Coronary artery (tissue), 2 donors: ENCODE measurements at regions not wholly inside any gene's neighbourhood (a gene's known extent, or its start where the extent isn't known, plus 50 kb on each side); places are given as distances from the start of the nearest gene placed in this dataset.

Source experiments
- DNase-seq: peaks from one replicate; pipeline ENCODE4 v3.0.0-alpha.2; 2017; ENCODE audit warnings: low spot score
- H3K27ac ChIP-seq, 2 donors: fragments of 200-600 bp; sonication (generic); one replicate each; pipeline ENCODE4 v1.5.1; 2016 to 2019
- H3K4me3 ChIP-seq: fragments of 200-600 bp; sonication (generic); 2 replicates; pipeline ENCODE4 v1.5.1; 2016; ENCODE audit warnings: mild to moderate bottlenecking, moderate library complexity
- TF ChIP-seq, protein P1 (sequence below): fragments of 200-600 bp; sonication (generic); IDR thresholded peaks from one replicate; pipeline ENCODE4 v1.5.1; 2019; ENCODE audit warnings: antibody characterized with exemption

DNA sequence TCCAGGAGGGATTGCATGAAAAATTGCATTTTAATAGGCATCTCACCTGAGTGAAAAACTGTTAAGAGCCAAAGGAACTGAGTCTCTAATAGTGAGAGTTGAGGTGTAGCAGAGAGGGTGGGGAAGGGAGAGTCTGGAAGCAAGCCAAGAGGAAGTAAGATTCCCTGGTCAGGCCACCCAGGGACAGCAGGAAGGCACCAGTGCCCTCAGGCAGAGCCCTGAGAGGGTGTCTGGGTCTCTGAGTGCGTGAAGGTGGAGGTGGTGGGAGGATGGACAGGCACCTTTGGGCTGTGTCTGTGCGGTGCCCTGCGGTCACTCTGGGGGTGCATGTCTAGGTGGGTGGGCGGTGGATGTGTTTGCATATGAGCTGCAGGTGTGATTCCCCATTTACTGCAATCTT is 300.4 kb upstream of the ROPN1 start:
- Histone ChIP-seq H3K27ac (no peak overlapping the region), H3K4me3 (no peak overlapping the region)
- TF ChIP-seq, protein P1, sequence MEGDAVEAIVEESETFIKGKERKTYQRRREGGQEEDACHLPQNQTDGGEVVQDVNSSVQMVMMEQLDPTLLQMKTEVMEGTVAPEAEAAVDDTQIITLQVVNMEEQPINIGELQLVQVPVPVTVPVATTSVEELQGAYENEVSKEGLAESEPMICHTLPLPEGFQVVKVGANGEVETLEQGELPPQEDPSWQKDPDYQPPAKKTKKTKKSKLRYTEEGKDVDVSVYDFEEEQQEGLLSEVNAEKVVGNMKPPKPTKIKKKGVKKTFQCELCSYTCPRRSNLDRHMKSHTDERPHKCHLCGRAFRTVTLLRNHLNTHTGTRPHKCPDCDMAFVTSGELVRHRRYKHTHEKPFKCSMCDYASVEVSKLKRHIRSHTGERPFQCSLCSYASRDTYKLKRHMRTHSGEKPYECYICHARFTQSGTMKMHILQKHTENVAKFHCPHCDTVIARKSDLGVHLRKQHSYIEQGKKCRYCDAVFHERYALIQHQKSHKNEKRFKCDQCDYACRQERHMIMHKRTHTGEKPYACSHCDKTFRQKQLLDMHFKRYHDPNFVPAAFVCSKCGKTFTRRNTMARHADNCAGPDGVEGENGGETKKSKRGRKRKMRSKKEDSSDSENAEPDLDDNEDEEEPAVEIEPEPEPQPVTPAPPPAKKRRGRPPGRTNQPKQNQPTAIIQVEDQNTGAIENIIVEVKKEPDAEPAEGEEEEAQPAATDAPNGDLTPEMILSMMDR = no peak
- DNase-seq = no peak

DNA sequence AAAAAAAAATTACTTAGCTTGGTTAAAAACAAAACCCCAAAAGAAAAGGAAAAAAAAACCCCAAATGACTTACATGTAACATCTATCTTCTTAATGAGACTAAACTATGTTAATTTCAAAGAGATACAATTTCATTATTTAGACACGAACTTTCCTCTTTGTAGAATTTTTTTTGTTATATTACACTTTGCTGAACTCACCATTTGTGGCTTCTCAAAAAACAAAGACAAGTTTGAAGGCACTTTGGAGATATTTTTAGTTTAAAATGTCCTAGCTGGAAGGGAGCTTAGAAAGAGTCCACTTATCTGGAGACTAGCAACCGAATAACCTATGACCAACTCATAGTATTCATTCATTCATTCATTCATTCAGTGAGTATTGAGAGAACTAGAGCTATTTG is 301.7 kb upstream of the ROPN1 start:
- DNase-seq = no peak
- no peak overlapping the region for H3K27ac ChIP-seq
- TF ChIP-seq, protein P1 = no peak

DNA sequence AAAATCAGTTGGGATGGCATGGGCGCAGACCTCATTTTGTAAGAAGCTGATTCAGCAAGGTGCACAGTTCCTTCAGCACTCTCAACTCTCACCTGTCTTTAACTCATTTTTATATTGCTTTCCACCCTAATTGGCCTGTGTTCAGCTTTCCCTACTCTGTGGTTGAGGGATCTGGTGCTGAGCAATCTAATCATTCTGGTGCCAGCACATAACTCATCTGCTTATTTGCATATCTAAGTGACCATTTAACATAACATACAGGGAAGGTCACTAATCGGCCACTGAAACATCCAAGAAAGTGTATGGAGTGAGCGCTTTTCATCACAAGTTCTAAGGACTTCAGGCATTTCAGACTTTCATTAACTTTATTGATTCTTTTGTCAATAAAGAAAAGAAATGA is 303.4 kb upstream of the ROPN1 start:
- no peak overlapping the region for H3K4me3 ChIP-seq
- H3K27ac ChIP-seq = no peak overlapping the region
- DNase-seq = no peak
- TF ChIP-seq, protein P1 = no peak

More for the DNA sequence above, 301.7 kb upstream of the ROPN1 start:
- no peak overlapping the region for H3K4me3 ChIP-seq

DNA sequence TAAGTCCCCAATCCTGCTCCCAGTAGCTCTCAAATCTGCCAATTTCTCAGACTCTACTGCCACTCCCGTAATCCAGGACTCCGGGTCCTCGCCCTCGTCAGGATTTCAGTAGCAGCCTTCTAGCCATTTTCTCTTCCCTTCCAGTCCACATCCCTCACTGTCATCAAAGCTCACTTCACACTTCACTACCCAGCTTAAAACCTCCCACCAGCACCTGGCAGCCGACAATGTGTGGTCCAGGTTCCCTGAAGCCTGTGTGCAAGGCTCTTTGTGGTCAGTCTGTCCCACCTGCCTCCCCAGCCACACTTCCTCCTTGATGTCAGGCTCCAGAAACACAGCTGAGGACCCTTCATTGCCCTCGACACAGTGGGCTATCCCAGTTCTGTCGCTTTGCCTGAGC is 304.5 kb upstream of the ROPN1 start:
- TF ChIP-seq, protein P1 = no peak
- no peak overlapping the region for H3K4me3 ChIP-seq
- no peak overlapping the region for H3K27ac ChIP-seq
- no peak for DNase-seq

DNA sequence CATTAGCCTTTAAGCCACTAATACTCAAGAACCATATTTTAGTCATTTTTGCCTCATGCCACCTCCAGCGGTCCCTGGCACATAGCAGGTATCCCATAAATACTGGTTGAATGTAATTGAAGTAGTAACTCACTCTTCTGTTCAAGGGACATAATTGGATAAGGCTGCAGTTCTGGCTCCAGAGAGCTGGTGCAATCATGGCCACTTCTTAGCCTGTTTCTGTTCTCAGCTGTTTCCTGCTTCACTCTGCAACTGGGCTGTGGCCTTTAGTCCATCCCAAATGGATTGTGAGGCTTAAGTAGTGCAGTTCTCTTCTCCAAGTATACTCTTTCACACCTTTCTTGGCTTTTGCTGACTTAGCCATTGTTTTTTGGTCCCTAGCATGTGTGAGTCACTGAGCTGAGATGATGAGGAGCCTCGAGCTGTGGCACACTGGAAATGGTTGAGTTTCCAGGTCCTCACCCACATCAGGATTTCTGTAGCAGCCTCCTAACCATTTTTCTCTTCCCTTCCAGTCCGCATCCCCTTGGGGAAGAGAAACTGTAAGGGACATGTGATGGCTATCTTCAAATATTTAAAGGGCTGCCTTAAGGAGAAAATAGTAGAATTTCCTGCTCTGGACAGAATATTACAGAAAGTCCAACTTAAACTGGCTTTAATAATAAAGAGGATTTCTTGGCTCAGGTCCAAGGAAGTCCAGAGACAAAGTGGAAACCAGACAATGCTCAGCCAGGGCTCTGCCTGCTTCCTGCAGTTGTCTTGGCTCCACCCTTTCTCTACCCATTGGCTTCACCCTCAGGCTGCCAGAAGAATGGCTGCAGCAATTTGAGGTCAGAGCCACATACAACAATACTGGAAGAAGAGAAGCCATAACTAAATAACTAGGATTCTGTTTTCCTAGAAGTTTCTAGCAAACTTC is 305.4 kb upstream of the ROPN1 start:
- DNase-seq = no peak
- Histone ChIP-seq H3K4me3 (no peak overlapping the region), H3K27ac (peak overlapping the region in 1 of 2 donors; percentile 30)
- TF ChIP-seq, protein P1 = no peak

DNA sequence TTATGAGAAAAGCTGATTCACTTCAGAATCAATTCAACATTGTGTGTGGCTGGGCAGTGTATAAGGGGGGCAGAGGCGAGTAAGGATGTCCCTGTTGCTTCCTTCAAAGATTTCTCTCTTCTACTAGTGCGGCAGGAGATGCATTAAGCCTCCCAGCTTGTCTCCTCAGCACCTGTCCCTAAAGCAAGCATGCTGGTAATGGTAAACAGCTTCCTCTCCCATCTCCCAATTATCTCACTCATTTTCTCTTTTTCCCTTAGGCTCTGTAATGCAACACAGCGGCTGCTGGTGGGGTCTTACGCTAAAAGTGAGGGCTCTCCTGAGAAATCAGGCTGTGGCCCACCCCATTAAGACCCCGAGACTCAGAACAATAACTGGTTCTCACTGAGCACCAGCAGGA is 306.4 kb upstream of the ROPN1 start:
- Histone ChIP-seq H3K27ac (peak overlapping the region in 1 of 2 donors; percentile 70), H3K4me3 (no peak overlapping the region)
- no peak for DNase-seq
- TF ChIP-seq, protein P1 = no peak

DNA sequence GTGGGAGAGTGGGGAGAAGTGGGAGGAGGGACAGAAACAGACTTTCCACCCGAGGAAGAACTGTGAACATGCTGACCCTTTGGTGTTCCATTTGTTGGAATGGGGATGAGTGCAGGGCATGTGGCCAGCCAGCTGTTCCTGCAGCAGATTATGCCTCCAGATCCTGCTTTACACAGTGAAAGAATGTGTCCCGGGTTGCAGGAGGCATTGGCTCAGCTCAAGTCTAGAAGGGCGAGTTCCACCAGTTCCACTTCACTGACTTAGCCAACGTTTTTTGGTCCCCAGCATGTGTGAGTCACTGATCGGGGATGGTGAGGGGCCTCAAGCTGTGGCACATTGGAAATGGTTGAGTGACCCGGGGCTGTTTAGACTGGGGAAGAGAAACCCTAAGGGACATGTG is 307.0 kb upstream of the ROPN1 start:
- Histone ChIP-seq H3K4me3 (no peak overlapping the region), H3K27ac (peak overlapping the region in 1 of 2 donors; percentile 70)
- no peak for DNase-seq
- TF ChIP-seq, protein P1 = no peak
